ENCODE measurements at regions not wholly inside any gene's neighbourhood (a gene's known extent, or its start where the extent isn't known, plus 50 kb on each side); places are given as distances from the start of the nearest gene placed in this dataset.

DNA sequence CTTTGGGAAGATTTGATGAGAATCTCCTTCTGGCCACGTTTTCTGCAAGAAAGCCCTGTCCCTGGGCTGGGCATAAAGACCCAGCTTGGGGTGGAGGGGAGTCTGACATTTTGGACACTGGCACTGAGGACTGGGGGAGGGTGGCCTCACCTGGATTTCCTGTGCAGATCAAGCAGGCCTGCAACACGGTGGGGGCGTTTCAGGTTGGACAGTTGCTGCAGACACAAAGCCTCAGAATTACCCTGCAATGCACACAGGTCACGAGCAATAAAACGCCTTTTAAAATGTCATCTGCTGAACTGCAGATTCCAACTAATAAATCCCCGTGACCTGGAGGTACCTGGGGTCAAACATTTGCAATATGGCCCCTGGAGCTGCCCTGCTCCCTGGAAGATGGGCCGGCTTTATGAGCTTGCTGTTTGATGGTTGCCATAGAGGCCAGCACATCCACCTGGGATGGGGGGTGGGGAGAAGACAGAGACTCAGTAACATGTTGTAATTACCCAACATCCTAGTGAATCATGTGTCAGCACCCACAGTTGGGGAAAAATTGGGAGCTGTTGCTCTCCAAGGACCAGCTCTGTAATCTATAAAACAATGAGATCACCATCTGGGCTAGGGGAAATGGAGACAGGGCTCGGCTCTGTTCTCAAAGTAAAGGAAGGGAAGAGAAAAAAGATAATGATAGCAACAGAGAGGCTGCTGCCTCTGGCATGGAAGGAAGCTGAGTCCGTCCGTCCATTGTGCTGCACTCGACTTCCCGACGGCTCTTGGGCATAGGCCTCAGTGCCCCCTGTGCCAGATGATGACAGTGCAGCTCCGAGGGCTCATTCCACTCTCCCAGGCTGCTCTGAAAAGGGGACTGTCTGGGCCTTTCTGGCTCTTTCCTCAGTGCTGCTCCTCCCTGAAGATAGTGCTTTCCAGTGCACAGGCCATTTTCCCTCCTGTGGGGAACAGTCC lies 340.3 kb downstream of the CYRIA start:
- H4K20me1 ChIP-seq (ENCODE audit: insufficient read depth, low read length): no peaks in the 10 kb centered on the region
- no peaks in the 10 kb centered on the region for H3K9me2 ChIP-seq (ENCODE audit: low read depth, low read length)
- no peak overlapping the region for H3K4me3 ChIP-seq (ENCODE audit: low read depth, low read length, poor library complexity, severe bottlenecking)
- no peak overlapping the region for H3K9ac ChIP-seq (ENCODE audit: low read length)
- H3K27me3 ChIP-seq (ENCODE audit: insufficient read depth, low read length): 0 out of 2 replicates have a peak, but pooled peaks cover 3% of the 10 kb centered on the region
- no peak overlapping the region for H3K4me2 ChIP-seq (ENCODE audit: low read length)
- H2AFZ ChIP-seq (ENCODE audit: low read length): no peak overlapping the region
- H3F3A ChIP-seq (ENCODE audit: insufficient read depth, low read length): no peaks in the 10 kb centered on the region
- H3K36me3 ChIP-seq (ENCODE audit: insufficient read depth, low read length): no peaks in the 10 kb centered on the region
- no peak overlapping the region for H3K27ac ChIP-seq (ENCODE audit: low read depth, low read length, poor library complexity, severe bottlenecking)
- no peaks in the 10 kb centered on the region for H3K9me3 ChIP-seq (ENCODE audit: low read length)
- no peaks in the 10 kb centered on the region for H3K4me1 ChIP-seq (ENCODE audit: insufficient read depth, low read length, severe bottlenecking)
- no peaks in the 10 kb centered on the region for H3K79me2 ChIP-seq (ENCODE audit: insufficient read depth, low read length)
- TF ChIP-seq EZH2 (IDR thresholded peaks at IDR 0.05; ENCODE audit: borderline replicate concordance, low read length): no peak
- TF ChIP-seq, protein P1, sequence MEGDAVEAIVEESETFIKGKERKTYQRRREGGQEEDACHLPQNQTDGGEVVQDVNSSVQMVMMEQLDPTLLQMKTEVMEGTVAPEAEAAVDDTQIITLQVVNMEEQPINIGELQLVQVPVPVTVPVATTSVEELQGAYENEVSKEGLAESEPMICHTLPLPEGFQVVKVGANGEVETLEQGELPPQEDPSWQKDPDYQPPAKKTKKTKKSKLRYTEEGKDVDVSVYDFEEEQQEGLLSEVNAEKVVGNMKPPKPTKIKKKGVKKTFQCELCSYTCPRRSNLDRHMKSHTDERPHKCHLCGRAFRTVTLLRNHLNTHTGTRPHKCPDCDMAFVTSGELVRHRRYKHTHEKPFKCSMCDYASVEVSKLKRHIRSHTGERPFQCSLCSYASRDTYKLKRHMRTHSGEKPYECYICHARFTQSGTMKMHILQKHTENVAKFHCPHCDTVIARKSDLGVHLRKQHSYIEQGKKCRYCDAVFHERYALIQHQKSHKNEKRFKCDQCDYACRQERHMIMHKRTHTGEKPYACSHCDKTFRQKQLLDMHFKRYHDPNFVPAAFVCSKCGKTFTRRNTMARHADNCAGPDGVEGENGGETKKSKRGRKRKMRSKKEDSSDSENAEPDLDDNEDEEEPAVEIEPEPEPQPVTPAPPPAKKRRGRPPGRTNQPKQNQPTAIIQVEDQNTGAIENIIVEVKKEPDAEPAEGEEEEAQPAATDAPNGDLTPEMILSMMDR (IDR thresholded peaks at IDR 0.05; ENCODE audit: low read length): no peak

DNA sequence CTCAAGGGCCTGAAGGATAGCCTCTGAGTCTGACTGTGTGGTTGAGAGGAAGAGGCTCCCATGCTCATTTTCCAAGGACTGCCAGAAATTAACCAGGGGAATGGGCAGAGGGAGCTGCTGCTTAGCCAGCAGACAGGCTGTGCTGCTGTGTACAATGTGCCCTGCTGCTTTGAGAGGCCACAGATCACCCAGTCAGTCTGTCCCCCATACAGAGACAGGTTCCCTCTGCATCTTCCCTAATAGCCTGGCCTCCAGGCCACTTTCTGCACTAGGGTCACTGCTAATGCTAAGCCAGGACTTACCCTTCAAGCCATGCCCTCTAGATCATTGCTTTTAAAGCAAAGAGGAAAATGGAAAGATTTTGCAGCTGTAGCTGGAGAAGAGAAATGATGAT lies 341.1 kb downstream of the CYRIA start:
- no peaks in the 10 kb centered on the region for H4K20me1 ChIP-seq (ENCODE audit: insufficient read depth, low read length)
- no peaks in the 10 kb centered on the region for H3K4me1 ChIP-seq (ENCODE audit: insufficient read depth, low read length, severe bottlenecking)
- no peak overlapping the region for H3K4me3 ChIP-seq (ENCODE audit: low read depth, low read length, poor library complexity, severe bottlenecking)
- TF ChIP-seq, protein P1 (IDR thresholded peaks at IDR 0.05; ENCODE audit: low read length): no peak
- TF ChIP-seq EZH2 (IDR thresholded peaks at IDR 0.05; ENCODE audit: borderline replicate concordance, low read length): no peak
- H3F3A ChIP-seq (ENCODE audit: insufficient read depth, low read length): no peaks in the 10 kb centered on the region
- H3K9ac ChIP-seq (ENCODE audit: low read length): no peak overlapping the region
- H3K79me2 ChIP-seq (ENCODE audit: insufficient read depth, low read length): no peaks in the 10 kb centered on the region
- 0 out of 2 replicates have a peak, but pooled peaks cover 3% of the 10 kb centered on the region for H3K27me3 ChIP-seq (ENCODE audit: insufficient read depth, low read length)
- no peak overlapping the region for H3K4me2 ChIP-seq (ENCODE audit: low read length)
- no peak overlapping the region for H3K27ac ChIP-seq (ENCODE audit: low read depth, low read length, poor library complexity, severe bottlenecking)
- H3K9me3 ChIP-seq (ENCODE audit: low read length): no peaks in the 10 kb centered on the region
- H3K9me2 ChIP-seq (ENCODE audit: low read depth, low read length): no peaks in the 10 kb centered on the region
- H2AFZ ChIP-seq (ENCODE audit: low read length): no peak overlapping the region
- H3K36me3 ChIP-seq (ENCODE audit: insufficient read depth, low read length): no peaks in the 10 kb centered on the region

DNA sequence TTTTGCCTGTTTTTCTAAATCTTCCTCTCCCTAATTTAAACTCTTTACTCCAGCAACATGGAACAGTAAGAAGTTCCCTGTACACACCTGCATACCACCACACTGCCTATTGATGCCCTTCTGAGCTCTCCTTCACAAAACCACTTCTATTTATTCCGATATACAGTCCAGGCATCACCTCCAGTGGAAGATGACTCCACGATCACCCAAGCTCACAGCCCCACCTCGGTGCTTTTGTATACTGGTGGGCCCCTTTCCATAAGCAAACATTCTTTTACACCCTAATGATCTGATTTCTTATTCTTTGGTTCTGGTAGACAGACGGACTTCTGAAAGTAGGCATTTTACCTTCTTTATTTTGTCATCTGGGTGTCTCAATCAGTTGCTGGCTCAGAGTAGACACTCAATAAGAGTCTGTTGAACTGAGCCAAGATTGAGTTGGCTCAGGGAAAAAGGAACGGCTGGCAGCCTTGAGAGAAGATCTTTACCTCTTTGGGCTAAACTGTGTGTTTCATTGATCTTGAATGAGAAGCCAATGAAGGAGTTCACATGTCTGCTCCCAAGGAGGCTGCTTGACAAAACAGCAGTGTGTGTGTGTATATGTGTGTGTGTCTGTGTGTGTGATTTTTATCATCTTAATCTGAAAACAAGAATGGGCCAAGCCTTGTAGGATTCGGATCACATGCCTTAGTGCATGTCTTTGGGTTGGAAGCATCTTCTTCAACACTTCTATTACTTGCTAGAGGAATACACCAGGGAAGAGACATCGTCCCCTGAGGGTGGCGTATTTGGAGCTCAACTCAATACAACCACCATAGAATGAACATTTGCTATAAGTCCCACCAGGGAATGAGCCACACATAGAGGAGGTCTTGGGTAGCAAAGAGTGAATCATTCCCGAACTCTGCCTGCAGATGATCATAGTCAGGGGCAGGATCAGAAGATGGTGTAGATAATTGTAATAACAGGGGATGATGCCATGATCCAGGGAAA lies 341.8 kb downstream of the CYRIA start:
- no peaks in the 10 kb centered on the region for H4K20me1 ChIP-seq (ENCODE audit: insufficient read depth, low read length)
- no peaks in the 10 kb centered on the region for H3K36me3 ChIP-seq (ENCODE audit: insufficient read depth, low read length)
- H3K9ac ChIP-seq (ENCODE audit: low read length): no peak overlapping the region
- H3K79me2 ChIP-seq (ENCODE audit: insufficient read depth, low read length): no peaks in the 10 kb centered on the region
- H3K9me3 ChIP-seq (ENCODE audit: low read length): no peaks in the 10 kb centered on the region
- H3K4me2 ChIP-seq (ENCODE audit: low read length): no peak overlapping the region
- no peak overlapping the region for H3K4me3 ChIP-seq (ENCODE audit: low read depth, low read length, poor library complexity, severe bottlenecking)
- 0 out of 2 replicates have a peak, but pooled peaks cover 3% of the 10 kb centered on the region for H3K27me3 ChIP-seq (ENCODE audit: insufficient read depth, low read length)
- TF ChIP-seq EZH2 (IDR thresholded peaks at IDR 0.05; ENCODE audit: borderline replicate concordance, low read length): no peak
- TF ChIP-seq, protein P1 (IDR thresholded peaks at IDR 0.05; ENCODE audit: low read length): no peak
- no peaks in the 10 kb centered on the region for H3K9me2 ChIP-seq (ENCODE audit: low read depth, low read length)
- no peak overlapping the region for H2AFZ ChIP-seq (ENCODE audit: low read length)
- no peak overlapping the region for H3K27ac ChIP-seq (ENCODE audit: low read depth, low read length, poor library complexity, severe bottlenecking)
- no peaks in the 10 kb centered on the region for H3K4me1 ChIP-seq (ENCODE audit: insufficient read depth, low read length, severe bottlenecking)
- H3F3A ChIP-seq (ENCODE audit: insufficient read depth, low read length): no peaks in the 10 kb centered on the region
